ENCODE measurements at regions not wholly inside any gene's neighbourhood (a gene's known extent, or its start where the extent isn't known, plus 50 kb on each side); places are given as distances from the start of the nearest gene placed in this dataset.

DNA sequence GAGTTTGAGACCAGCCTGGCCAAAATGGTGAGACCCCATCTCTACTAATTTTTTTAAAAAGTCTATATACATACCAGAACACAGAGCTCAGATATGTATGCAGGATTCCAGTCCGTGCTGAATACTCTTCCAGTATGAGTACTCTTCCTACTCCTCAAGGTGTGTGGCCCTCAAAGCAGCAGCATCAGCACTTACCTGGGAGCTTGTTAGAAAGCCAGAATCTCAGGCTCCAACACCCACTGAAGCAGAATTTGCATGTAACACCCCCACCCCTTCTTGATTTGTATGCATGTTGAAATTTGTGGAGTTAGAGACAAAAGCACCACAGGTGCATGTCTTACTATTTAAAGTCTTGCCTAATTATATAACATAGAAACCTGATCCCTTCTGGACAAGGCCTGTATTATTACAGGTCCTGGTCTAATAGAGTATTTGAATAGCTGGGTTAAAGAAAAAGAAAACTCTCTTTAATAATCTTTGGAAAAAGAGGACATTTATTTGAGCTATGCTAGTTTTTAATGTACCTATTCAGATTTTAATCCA is 50.3 kb upstream of the NFE2L2 start:
- no peak overlapping the region for H4K5ac ChIP-seq (ENCODE audit: insufficient read length, low read depth, low read length)
- no peak overlapping the region for H2BK5ac ChIP-seq (ENCODE audit: low read depth, low read length)
- H3K23me2 ChIP-seq (ENCODE audit: low read depth, low read length) = no peaks in the 10 kb centered on the region
- no peaks in the 10 kb centered on the region for H4K20me1 ChIP-seq (replicated peaks in 1 of 2; ENCODE audit: control insufficient read depth in 1 of 2, insufficient read depth in 2 of 2, low read length in 2 of 2)
- H2BK12ac ChIP-seq (ENCODE audit: low read depth, low read length) = no peak overlapping the region; the same call in 1 of the 2 replicates
- no peak for DNase-seq (ENCODE audit: low read depth in 1 of 2, low spot score in 2 of 2)
- no peak overlapping the region for H2AK5ac ChIP-seq (ENCODE audit: low read depth, low read length)
- POLR2A ChIA-PET (ENCODE audit: partially characterized antibody) = interaction anchor here (0.9 to 3.9 kb wide), 4 partner anchors 18 to 93 kb away, joined by 3 to 16 read pairs (median 4); partner anchors contain the start of gene NFE2L2
- no peak overlapping the region for H3K18ac ChIP-seq (ENCODE audit: extremely low read depth, low read length)
- no peaks in the 10 kb centered on the region for H3K79me2 ChIP-seq (ENCODE audit: control insufficient read depth in 1 of 2, insufficient read depth in 2 of 2, low read length in 2 of 2)
- CTCF ChIA-PET (ENCODE audit: partially characterized antibody) = interaction anchor here (0.8 to 2.8 kb wide), 10 partner anchors 9 to 482 kb away, joined by 3 to 17 read pairs (median 4); partner anchors contain the start of gene NFE2L2
- no peak overlapping the region for H3K56ac ChIP-seq (replicated peaks; ENCODE audit: insufficient read length, low read depth, low read length)
- no peaks in the 10 kb centered on the region for H3K79me1 ChIP-seq (ENCODE audit: low read depth, low read length)
- H2BK120ac ChIP-seq (replicated peaks; ENCODE audit: low read depth, low read length) = no peak overlapping the region
- H3K27ac ChIP-seq (ENCODE audit: low read depth, low read length) = no peak overlapping the region
- H3K4me1 ChIP-seq (replicated peaks in 1 of 4; ENCODE audit: control insufficient read depth in 3 of 4, insufficient read depth in 4 of 4, low read length in 3 of 4) = peaks cover 0 to 5% (median 2%) of the 10 kb centered on the region in 4 experiments; a peak in 3 of 7 replicates
- TF ChIP-seq RBBP5 (IDR thresholded peaks at IDR 0.05; ENCODE audit: borderline replicate concordance, low read depth, low read length) (no peak), CEBPB (IDR thresholded peaks at IDR 0.05; ENCODE audit: low read depth, low read length) (0 out of 2 replicates have a peak, but pooled peaks have one; percentile 5)
- no peak overlapping the region for H3K14ac ChIP-seq (ENCODE audit: insufficient read length)
- 68% methylated on average over 1 of the region's 1 CpG; no CpG with 5 or more reads in 1 of the 2 experiments for WGBS, 2 experiments (ENCODE audit: extremely low coverage in 1 of 2, insufficient coverage in 1 of 2, insufficient read length in 1 of 2, insufficient replicate concordance in 2 of 2, low coverage in 1 of 2, low lambda C conversion rate in 2 of 2, missing lambda C conversion rate in 1 of 2)
- no peaks in the 10 kb centered on the region for H3K9me3 ChIP-seq (ENCODE audit: insufficient read depth in 2 of 2, low read depth in 1 of 2, low read length in 1 of 2)
- H3K23ac ChIP-seq (ENCODE audit: insufficient read length) = no peak overlapping the region
- no peak overlapping the region for H2BK15ac ChIP-seq (ENCODE audit: low read length)
- H2AFZ ChIP-seq (ENCODE audit: low read length) = no peak overlapping the region
- H3K9ac ChIP-seq (replicated peaks in 1 of 4; ENCODE audit: extremely low read depth in 1 of 4, low read depth in 3 of 4, low read length in 3 of 4) = no peak overlapping the region
- H3K27me3 ChIP-seq (replicated peaks in 1 of 4; ENCODE audit: control insufficient read depth in 3 of 4, extremely low read depth in 1 of 4, insufficient read depth in 3 of 4, low read length in 3 of 4) = no peaks in the 10 kb centered on the region
- no peak overlapping the region for H3K4ac ChIP-seq (replicated peaks; ENCODE audit: insufficient read length, low read depth, low read length)
- H4K8ac ChIP-seq (ENCODE audit: extremely low read depth, insufficient read depth, low read length) = no peak overlapping the region
- peak overlapping the region in 1 of 2 experiments; percentile 36; a peak in 1 of 4 replicates for H3K4me2 ChIP-seq (ENCODE audit: insufficient read depth in 1 of 2, low read depth in 2 of 2, low read length in 2 of 2)
- H3K4me3 ChIP-seq (ENCODE audit: extremely low read depth in 1 of 4, insufficient read depth in 2 of 4, low read depth in 3 of 4, low read length in 4 of 4) = no peak overlapping the region
- H4K91ac ChIP-seq (replicated peaks; ENCODE audit: insufficient read length, low read length) = no peak overlapping the region
- no peaks in the 10 kb centered on the region for H3K36me3 ChIP-seq (ENCODE audit: control insufficient read depth in 2 of 4, insufficient read depth in 4 of 4, low read length in 3 of 4)
- no peak for FAIRE-seq
- no peak overlapping the region for H2BK20ac ChIP-seq (ENCODE audit: low read length)
